Mucosa of stomach (tissue), 1 donor: ENCODE measurements at regions not wholly inside any gene's neighbourhood (a gene's known extent, or its start where the extent isn't known, plus 50 kb on each side); places are given as distances from the start of the nearest gene placed in this dataset.

ENCODE experiments used
- H3K27me3 ChIP-seq: one replicate; pipeline ENCODE4 v1.7.0; 2013; ENCODE audit warnings: mild to moderate bottlenecking, low read length; ENCODE audit not compliant: control insufficient read depth, insufficient read depth
- H3K36me3 ChIP-seq: one replicate; pipeline ENCODE4 v1.7.0; 2013; ENCODE audit warnings: low read length; ENCODE audit not compliant: control insufficient read depth, insufficient read depth
- H3K4me1 ChIP-seq: one replicate; pipeline ENCODE4 v1.7.0; 2013; ENCODE audit warnings: mild to moderate bottlenecking, low read length; ENCODE audit not compliant: control insufficient read depth, insufficient read depth
- H3K4me3 ChIP-seq: one replicate; pipeline ENCODE4 v1.7.0; 2013; ENCODE audit warnings: low read length
- H3K9ac ChIP-seq: one replicate; pipeline ENCODE4 v1.7.0; 2013; ENCODE audit warnings: mild to moderate bottlenecking, low read length, moderate library complexity
- H3K9me3 ChIP-seq: one replicate; pipeline ENCODE4 v1.7.0; 2013; ENCODE audit warnings: mild to moderate bottlenecking, low read length, moderate library complexity; ENCODE audit not compliant: control insufficient read depth
- donor health status: Pancreatic carcinoma.

DNA sequence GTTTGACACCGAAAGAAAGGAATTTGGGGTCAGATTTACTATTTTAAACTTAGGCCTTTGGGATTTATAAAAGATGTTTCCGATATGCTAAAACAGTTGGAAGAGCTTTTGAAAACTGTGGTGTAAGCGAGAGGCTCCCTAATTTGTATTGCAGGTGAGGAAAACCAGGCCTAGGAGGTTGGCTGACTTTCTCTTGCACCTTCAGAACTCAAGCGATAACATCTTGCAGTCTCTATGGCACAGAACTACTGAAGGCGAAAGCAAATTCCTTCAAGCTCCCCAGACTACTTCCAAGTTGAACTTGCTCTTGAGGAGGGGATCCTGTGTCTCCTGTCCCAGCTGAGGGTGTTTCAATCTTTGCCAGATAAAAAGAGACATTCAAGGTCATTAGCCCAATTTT, 685.7 kb downstream of the ADGRL2 start:
- Histone ChIP-seq H3K27me3 (no peaks in the 10 kb centered on the region), H3K9ac (no peak overlapping the region), H3K4me1 (no peaks in the 10 kb centered on the region), H3K4me3 (no peak overlapping the region), H3K9me3 (no peaks in the 10 kb centered on the region), H3K36me3 (no peaks in the 10 kb centered on the region)

DNA sequence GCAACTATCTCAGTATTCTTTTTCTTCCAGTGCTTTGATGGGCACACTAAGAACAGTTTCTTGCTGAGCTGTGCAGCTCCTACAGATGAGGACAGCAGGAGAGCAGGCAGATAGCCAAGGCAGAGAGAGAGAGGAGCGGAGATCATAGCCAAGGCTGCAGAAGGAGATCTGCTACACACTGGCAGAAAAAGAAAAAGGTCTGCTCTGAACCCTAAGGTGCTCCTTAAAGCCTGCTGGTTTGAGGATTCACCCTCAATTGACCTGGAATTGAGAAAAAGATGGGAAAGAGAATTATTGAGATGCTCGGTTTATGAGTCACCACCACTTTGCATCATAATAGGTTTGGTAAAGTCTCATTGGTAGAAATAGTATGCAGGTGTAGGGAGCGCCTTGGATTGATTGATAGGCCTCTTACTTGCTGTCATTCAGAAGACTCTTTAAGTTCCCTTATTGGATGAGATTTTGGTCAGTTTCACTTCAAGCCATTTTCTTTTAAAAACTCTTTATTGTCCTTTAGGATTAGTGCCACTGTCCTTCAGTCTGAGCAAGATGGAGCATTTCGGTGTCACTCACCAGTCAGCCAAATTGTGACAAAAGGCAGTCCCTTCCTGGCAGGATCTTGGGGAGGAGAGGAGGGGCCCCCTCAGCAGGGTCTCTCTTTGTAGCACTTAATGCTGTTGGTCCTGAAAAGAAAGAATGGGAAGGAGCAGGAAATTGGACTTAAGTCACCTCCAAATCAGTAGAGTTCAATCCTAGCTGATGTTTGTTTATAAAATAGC, 685.0 kb downstream of the ADGRL2 start:
- Histone ChIP-seq H3K27me3 (no peaks in the 10 kb centered on the region), H3K9ac (no peak overlapping the region), H3K4me1 (no peaks in the 10 kb centered on the region), H3K4me3 (no peak overlapping the region), H3K9me3 (no peaks in the 10 kb centered on the region), H3K36me3 (no peaks in the 10 kb centered on the region)

DNA sequence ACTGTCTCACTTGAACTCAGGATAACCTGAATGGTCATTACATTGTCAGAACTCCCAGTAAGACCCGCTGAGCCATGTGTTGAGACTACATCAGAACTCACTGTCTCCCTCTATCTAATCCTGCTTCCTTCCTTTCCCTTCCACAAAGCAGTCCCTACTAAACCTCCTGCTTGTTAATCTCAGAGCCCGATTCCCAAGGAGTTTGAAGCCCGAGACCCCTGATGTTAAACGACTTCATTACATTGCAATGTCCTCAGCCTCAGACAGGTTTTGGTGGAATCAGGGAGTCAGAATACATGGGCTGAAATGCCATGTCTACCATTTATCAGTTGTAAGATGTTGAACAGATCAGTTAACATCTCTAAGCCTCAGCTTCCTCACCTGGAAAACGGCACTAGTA, 682.4 kb downstream of the ADGRL2 start:
- Histone ChIP-seq H3K27me3 (no peaks in the 10 kb centered on the region), H3K4me3 (no peak overlapping the region), H3K9ac (no peak overlapping the region)

DNA sequence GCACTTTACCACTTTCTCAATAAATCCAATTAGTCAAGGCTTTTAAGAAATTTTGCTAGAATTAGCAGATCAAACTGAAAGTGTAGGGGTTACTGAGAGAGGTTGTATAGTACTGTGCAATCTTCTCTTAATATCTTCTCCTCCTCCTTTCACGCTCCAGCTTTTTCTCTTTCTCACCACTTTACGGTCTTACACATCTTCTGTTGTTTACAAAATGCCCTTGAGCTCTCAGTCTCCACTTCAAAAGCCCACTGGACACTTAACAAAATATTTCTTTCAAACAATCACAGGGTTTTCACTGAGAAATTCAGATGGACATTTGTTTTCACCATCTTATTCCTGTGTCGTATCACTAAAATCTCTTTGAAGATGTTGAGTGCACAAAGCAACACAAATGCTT, 678.2 kb downstream of the ADGRL2 start:
- H3K4me3 ChIP-seq, result no peak overlapping the region
- no peaks in the 10 kb centered on the region for H3K27me3 ChIP-seq

More for the DNA sequence above, 682.4 kb downstream of the ADGRL2 start:
- H3K36me3 ChIP-seq, result no peaks in the 10 kb centered on the region
- H3K9me3 ChIP-seq, result no peaks in the 10 kb centered on the region
- H3K4me1 ChIP-seq, result no peaks in the 10 kb centered on the region

DNA sequence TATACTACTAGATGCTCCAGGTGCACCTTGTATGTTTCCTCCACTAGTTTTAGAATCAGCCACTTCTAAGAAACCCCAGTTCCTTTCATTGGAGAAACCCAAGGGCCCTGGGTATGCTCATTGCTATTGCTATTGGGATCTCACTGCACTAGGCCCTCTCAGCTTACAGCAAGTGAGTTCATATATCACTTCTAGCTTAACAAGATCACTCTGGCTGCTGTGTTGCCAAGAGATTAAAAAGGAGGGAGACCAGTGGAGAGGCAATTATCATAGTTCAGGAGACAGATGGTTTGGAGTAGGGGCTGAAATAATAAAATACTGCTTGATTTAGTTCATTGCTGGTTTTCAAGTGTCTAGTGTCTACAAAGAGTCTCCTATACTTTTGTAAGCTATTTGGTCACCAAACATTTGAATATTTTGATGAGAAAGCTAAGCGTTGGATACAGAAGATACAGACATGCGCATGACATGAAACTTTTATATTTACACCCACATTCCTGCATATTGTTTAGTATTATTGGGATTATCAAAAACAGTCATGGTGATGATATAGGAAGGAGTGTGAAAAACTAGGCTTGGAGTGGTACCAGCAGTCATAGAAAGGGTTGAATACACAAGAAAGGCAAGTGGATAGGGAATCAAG, 671.9 kb downstream of the ADGRL2 start:
- H3K36me3 ChIP-seq, result no peaks in the 10 kb centered on the region
- H3K9ac ChIP-seq, result no peak overlapping the region
- H3K27me3 ChIP-seq, result no peaks in the 10 kb centered on the region
- H3K4me3 ChIP-seq, result no peak overlapping the region
- H3K9me3 ChIP-seq, result no peaks in the 10 kb centered on the region
- H3K4me1 ChIP-seq, result peaks cover 6% of the 10 kb centered on the region

More for the DNA sequence above, 678.2 kb downstream of the ADGRL2 start:
- H3K4me1 ChIP-seq, result no peaks in the 10 kb centered on the region
- H3K9ac ChIP-seq, result no peak overlapping the region
- no peaks in the 10 kb centered on the region for H3K9me3 ChIP-seq
- no peaks in the 10 kb centered on the region for H3K36me3 ChIP-seq

DNA sequence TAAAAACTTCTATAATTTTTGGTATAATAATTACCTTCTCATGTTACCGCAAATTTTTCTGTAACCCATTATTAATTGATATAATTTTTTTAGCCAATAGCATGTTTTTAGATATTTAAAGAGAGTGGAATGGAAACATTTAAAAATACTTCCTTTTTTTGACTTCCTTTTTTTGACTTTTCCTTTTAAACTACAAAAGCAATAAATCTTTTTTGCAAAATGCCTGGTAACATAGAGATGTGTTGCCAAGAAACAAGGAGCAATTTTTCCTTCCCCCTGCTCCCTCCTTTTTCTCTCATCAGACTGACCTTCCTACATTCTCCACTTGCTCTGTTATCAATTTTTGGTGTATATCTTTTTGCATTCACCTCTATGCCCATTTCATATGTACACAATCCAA, 666.2 kb downstream of the ADGRL2 start:
- Histone ChIP-seq H3K9me3 (no peaks in the 10 kb centered on the region), H3K4me1 (peaks cover 8% of the 10 kb centered on the region), H3K9ac (no peak overlapping the region), H3K36me3 (no peaks in the 10 kb centered on the region), H3K27me3 (no peaks in the 10 kb centered on the region), H3K4me3 (no peak overlapping the region)

DNA sequence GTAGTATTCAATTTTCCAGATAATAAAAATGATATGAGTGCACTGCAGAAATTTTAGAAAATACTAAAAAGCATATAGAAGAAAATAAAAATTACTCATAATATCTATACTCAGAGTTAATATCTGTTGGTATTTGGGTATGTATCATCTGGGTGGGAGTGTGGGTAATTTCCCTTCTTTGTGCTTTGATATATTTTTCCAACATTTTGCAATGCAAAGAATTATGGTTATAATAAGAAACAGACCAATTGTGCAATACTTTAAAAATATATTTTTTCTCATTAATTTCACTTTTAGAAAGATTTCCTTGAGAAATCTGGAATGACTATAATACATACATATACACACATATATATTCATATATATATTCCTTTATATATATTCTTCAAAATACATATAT, 665.7 kb downstream of the ADGRL2 start:
- no peak overlapping the region for H3K9ac ChIP-seq
- H3K4me1 ChIP-seq, result peaks cover 8% of the 10 kb centered on the region
- H3K36me3 ChIP-seq, result no peaks in the 10 kb centered on the region
- H3K27me3 ChIP-seq, result no peaks in the 10 kb centered on the region
- no peaks in the 10 kb centered on the region for H3K9me3 ChIP-seq
- no peak overlapping the region for H3K4me3 ChIP-seq

DNA sequence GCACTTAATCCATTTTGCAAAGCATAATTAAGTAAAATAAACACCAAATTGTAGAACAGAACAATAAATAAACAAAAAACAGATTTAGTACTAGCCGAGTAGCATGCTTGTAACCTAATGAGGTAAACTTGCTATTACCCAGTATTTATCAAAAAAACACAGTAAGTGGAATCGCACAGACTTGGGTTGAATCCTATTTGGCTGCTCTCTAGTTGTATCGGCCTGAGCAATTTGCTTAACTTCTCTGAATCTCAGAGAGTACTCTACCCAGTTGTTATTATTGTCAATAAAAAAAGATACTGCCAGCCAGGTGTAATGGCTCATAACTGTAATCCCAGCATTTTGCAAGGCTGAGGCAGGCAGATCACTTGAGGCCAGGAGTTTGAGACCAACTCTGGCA, 664.3 kb downstream of the ADGRL2 start:
- Histone ChIP-seq H3K4me3 (no peak overlapping the region), H3K27me3 (no peaks in the 10 kb centered on the region), H3K9me3 (no peaks in the 10 kb centered on the region), H3K4me1 (peaks cover 8% of the 10 kb centered on the region), H3K9ac (no peak overlapping the region), H3K36me3 (no peaks in the 10 kb centered on the region)

DNA sequence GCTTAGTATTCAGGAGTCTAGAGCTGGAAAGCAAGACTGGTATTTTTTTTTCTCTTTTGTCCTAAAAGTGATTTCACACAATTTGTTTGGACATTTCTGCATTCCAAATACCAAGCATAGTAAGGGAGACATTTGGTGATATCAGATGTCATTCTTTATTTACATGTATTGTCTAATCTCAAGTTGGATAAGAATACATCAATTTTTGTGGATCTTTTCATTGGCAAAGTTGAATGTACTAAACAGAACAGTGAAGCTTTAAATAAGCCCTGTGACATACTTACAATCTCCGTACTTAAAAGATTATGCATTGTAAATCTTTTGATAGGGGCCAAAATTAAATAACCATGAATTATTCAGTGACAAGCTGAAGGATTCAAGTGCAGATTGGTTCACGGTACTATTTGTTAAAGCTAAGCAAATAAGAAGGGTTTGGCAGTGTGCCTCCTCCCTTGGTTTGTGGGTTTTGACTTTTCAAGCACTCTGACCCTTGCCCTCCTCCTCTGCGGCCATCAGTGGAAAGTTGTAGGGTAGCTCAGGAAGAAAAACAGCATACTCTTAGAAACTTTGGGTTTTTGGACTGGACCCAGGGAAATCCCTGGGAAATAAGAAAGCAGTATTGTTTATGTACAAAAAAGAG, 663.7 kb downstream of the ADGRL2 start:
- H3K4me1 ChIP-seq, result peaks cover 8% of the 10 kb centered on the region
- H3K9ac ChIP-seq, result no peak overlapping the region
- H3K4me3 ChIP-seq, result no peak overlapping the region
- no peaks in the 10 kb centered on the region for H3K9me3 ChIP-seq
- no peaks in the 10 kb centered on the region for H3K36me3 ChIP-seq
- no peaks in the 10 kb centered on the region for H3K27me3 ChIP-seq

DNA sequence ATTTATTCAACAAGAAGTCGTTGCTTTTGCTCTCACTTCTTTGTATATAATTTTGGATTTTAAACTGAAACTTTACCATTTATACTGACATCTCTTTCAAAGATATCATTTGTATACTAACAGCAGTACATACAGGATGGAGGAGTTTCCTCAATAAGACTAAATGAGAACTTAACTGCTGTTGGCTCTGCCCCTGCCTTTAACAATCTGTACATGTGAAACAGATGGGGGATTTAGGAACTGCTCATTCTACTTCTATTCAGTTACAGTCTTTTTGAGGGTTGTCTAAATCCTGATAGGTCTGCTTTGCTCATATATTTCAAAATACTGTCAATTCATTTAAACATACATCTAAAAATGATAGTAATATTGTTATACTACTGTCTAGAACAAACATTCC, 663.2 kb downstream of the ADGRL2 start:
- Histone ChIP-seq H3K4me3 (no peak overlapping the region), H3K9me3 (no peaks in the 10 kb centered on the region), H3K4me1 (peaks cover 8% of the 10 kb centered on the region), H3K9ac (no peak overlapping the region), H3K27me3 (no peaks in the 10 kb centered on the region), H3K36me3 (no peaks in the 10 kb centered on the region)

DNA sequence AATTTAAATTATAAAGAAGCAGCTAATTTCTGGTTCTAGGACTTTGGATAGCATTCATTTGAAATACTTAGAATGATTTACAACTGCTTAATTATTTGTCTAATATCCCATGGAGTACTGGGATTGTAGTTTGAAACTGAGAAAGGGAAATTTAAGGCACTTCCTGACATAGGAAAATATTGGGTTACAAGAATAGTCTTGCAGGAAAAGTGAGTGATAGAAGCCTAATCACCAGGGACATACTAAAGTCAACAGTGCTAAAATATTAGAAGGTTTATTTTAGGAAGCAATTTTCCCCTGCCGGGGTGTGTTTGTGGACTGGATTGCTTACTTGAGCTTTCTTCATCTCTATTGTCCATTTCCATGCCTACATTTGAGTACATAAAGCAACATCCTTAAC, 661.6 kb downstream of the ADGRL2 start:
- Histone ChIP-seq H3K27me3 (no peaks in the 10 kb centered on the region), H3K36me3 (no peaks in the 10 kb centered on the region), H3K9ac (no peak overlapping the region), H3K9me3 (no peaks in the 10 kb centered on the region), H3K4me3 (no peak overlapping the region), H3K4me1 (peaks cover 8% of the 10 kb centered on the region)

DNA sequence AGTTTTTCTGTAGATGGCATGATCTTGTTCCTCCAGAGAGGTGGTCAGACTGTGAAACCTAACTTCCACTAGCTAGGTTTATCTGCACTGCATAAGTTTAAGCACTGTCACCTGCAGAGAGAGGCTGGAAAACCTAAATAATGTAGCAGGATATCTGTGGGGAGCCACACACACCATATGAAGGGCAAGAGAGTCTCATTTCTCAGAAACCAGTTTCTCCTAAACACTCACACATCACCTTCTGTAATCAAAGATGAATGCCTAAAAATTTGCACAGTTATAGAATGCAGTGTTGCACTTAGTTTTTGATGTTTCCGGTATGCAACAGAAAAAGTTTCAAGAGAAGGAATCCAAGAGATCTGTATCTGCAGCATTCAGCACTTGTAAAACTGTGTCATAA, 654.6 kb downstream of the ADGRL2 start:
- Histone ChIP-seq H3K9ac (no peak overlapping the region), H3K27me3 (no peaks in the 10 kb centered on the region), H3K9me3 (no peaks in the 10 kb centered on the region), H3K4me3 (no peak overlapping the region), H3K4me1 (no peaks in the 10 kb centered on the region), H3K36me3 (no peaks in the 10 kb centered on the region)
